ENCODE measurements at regions not wholly inside any gene's neighbourhood (a gene's known extent, or its start where the extent isn't known, plus 50 kb on each side); places are given as distances from the start of the nearest gene placed in this dataset.

DNA sequence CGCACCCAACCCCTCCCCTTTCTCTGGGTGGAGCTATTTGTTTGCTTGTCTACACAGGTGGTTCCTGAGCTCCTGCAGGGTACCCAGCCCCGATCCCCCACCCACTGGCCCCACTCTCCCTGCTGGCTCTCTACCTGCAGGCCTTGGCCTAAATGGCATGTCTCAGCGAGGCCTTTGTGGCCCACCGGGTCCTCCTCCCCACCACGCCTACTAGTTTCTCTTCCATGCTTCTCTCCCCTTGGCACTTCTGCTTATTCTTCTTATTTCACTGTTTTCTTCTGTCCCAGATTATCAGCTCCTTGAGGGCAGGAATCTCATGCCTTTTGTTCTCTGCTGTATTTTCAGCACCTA lies 57.4 kb upstream of the ZNF536 start:
- TF ChIP-seq, protein P1, sequence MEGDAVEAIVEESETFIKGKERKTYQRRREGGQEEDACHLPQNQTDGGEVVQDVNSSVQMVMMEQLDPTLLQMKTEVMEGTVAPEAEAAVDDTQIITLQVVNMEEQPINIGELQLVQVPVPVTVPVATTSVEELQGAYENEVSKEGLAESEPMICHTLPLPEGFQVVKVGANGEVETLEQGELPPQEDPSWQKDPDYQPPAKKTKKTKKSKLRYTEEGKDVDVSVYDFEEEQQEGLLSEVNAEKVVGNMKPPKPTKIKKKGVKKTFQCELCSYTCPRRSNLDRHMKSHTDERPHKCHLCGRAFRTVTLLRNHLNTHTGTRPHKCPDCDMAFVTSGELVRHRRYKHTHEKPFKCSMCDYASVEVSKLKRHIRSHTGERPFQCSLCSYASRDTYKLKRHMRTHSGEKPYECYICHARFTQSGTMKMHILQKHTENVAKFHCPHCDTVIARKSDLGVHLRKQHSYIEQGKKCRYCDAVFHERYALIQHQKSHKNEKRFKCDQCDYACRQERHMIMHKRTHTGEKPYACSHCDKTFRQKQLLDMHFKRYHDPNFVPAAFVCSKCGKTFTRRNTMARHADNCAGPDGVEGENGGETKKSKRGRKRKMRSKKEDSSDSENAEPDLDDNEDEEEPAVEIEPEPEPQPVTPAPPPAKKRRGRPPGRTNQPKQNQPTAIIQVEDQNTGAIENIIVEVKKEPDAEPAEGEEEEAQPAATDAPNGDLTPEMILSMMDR (IDR thresholded peaks at IDR 0.05; ENCODE audit: low read depth, low read length, poor library complexity, severe bottlenecking) = no peak
- no peak for TF ChIP-seq EZH2phosphoT487 (IDR thresholded peaks at IDR 0.05; ENCODE audit: borderline replicate concordance, low read length)
- Histone ChIP-seq H3K4me3 (ENCODE audit: low read length) (no peak overlapping the region), H3K36me3 (ENCODE audit: control insufficient read depth, low read length) (no peaks in the 10 kb centered on the region), H3K4me2 (ENCODE audit: low read length) (no peak overlapping the region), H3K9me2 (replicated peaks; ENCODE audit: control insufficient read depth, low read length) (no peaks in the 10 kb centered on the region), H3K9me3 (ENCODE audit: control insufficient read depth, insufficient read depth, low read length) (no peaks in the 10 kb centered on the region), H3K79me2 (ENCODE audit: control insufficient read depth, low read length) (no peaks in the 10 kb centered on the region), H4K20me1 (ENCODE audit: control insufficient read depth, insufficient read depth, low read depth, low read length) (no peaks in the 10 kb centered on the region), H3K27me3 (ENCODE audit: control insufficient read depth, low read length) (no peaks in the 10 kb centered on the region), H3K4me1 (ENCODE audit: control insufficient read depth, low read length) (no peaks in the 10 kb centered on the region), H3K27ac (ENCODE audit: low read depth, low read length) (no peak overlapping the region), H3F3A (ENCODE audit: control insufficient read depth, insufficient read depth) (no peaks in the 10 kb centered on the region)

DNA sequence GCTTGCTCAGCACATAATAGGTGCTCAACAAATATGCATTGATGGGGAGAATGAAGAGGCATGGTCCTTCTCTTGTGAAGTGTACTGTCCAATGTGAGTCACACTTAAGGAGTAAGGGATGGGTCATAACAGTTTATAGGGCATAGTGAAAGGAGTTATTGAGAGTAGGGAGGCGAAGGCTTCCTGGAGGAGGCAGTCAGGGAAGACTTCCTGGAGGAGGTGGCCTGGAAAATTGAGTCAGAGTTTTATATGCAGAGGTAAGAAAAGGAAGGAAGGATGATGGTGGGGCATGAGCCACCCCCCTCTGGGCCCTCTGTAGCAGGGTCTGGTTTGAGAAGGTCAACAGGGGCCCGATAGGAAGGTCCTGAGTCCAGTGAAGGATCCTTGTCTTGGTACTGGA lies 57.0 kb upstream of the ZNF536 start:
- Histone ChIP-seq H3K4me3 (ENCODE audit: low read length) (no peak overlapping the region), H3K36me3 (ENCODE audit: control insufficient read depth, low read length) (no peaks in the 10 kb centered on the region), H3K27me3 (ENCODE audit: control insufficient read depth, low read length) (no peaks in the 10 kb centered on the region), H3K9me3 (ENCODE audit: control insufficient read depth, insufficient read depth, low read length) (no peaks in the 10 kb centered on the region), H3K9me2 (replicated peaks; ENCODE audit: control insufficient read depth, low read length) (no peaks in the 10 kb centered on the region), H3K27ac (ENCODE audit: low read depth, low read length) (no peak overlapping the region), H3K79me2 (ENCODE audit: control insufficient read depth, low read length) (no peaks in the 10 kb centered on the region), H3F3A (ENCODE audit: control insufficient read depth, insufficient read depth) (no peaks in the 10 kb centered on the region), H3K4me1 (ENCODE audit: control insufficient read depth, low read length) (no peaks in the 10 kb centered on the region), H4K20me1 (ENCODE audit: control insufficient read depth, insufficient read depth, low read depth, low read length) (no peaks in the 10 kb centered on the region), H3K4me2 (ENCODE audit: low read length) (no peak overlapping the region)
- TF ChIP-seq, protein P1 (IDR thresholded peaks at IDR 0.05; ENCODE audit: low read depth, low read length, poor library complexity, severe bottlenecking) = no peak
- no peak for TF ChIP-seq EZH2phosphoT487 (IDR thresholded peaks at IDR 0.05; ENCODE audit: borderline replicate concordance, low read length)

DNA sequence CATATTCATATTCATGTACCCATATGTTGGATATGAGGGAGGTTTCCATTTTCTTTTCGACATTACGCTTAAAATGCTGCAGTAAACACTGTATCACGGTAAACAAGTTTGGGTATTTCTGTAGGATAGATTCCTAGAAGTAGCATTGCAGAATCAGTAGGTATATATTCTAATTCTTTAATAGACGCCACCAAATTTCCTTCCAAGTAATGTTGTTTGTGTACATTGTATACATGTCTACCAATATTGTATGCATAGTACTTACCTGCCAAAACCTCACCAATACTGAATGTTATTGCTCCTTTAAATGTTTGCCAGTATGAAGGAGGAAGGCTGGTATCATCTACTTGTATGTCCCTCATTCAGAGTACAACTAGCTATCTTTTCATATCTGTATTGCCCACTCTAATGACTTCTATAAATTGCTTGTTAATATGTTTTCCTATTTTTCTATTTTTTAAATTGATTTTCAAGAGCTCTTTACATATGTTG lies 56.1 kb upstream of the ZNF536 start:
- H3K9me2 ChIP-seq (replicated peaks; ENCODE audit: control insufficient read depth, low read length) = no peaks in the 10 kb centered on the region
- H3K36me3 ChIP-seq (ENCODE audit: control insufficient read depth, low read length) = no peaks in the 10 kb centered on the region
- no peaks in the 10 kb centered on the region for H3K9me3 ChIP-seq (ENCODE audit: control insufficient read depth, insufficient read depth, low read length)
- no peaks in the 10 kb centered on the region for H4K20me1 ChIP-seq (ENCODE audit: control insufficient read depth, insufficient read depth, low read depth, low read length)
- H3K4me1 ChIP-seq (ENCODE audit: control insufficient read depth, low read length) = no peaks in the 10 kb centered on the region
- no peak overlapping the region for H3K4me2 ChIP-seq (ENCODE audit: low read length)
- H3F3A ChIP-seq (ENCODE audit: control insufficient read depth, insufficient read depth) = no peaks in the 10 kb centered on the region
- TF ChIP-seq EZH2phosphoT487 (IDR thresholded peaks at IDR 0.05; ENCODE audit: borderline replicate concordance, low read length) = no peak
- TF ChIP-seq, protein P1 (IDR thresholded peaks at IDR 0.05; ENCODE audit: low read depth, low read length, poor library complexity, severe bottlenecking) = no peak
- no peaks in the 10 kb centered on the region for H3K27me3 ChIP-seq (ENCODE audit: control insufficient read depth, low read length)
- no peak overlapping the region for H3K27ac ChIP-seq (ENCODE audit: low read depth, low read length)
- no peaks in the 10 kb centered on the region for H3K79me2 ChIP-seq (ENCODE audit: control insufficient read depth, low read length)
- H3K4me3 ChIP-seq (ENCODE audit: low read length) = no peak overlapping the region

Data from DOHH2 (cell line).